OCI-LY1 (cell line): ENCODE measurements at regions not wholly inside any gene's neighbourhood (a gene's known extent, or its start where the extent isn't known, plus 50 kb on each side); places are given as distances from the start of the nearest gene placed in this dataset.
"Not testable (repeated sequence)": the region's sequence is repeated elsewhere in the genome, so short reads cannot be mapped to it uniquely, and the experiment has no call there.

Experiments
- EZH2 ChIP-seq: fragments of 200-600 bp; sonication (generic), shearing (Covaris generic); IDR thresholded peaks from 2 replicates; pipeline ENCODE4 v1.8.0; 2017; ENCODE audit warnings: borderline replicate concordance, mixed run types, mild to moderate bottlenecking, antibody characterized with exemption, low read length, moderate library complexity, mixed read lengths
- TF ChIP-seq, protein P1 (sequence below): fragments of 200-600 bp; sonication (generic), shearing (Covaris generic); IDR thresholded peaks from 2 replicates; pipeline ENCODE4 v1.5.1; 2017; ENCODE audit warnings: mild to moderate bottlenecking, antibody characterized with exemption, low read length, moderate library complexity, mixed read lengths

DNA sequence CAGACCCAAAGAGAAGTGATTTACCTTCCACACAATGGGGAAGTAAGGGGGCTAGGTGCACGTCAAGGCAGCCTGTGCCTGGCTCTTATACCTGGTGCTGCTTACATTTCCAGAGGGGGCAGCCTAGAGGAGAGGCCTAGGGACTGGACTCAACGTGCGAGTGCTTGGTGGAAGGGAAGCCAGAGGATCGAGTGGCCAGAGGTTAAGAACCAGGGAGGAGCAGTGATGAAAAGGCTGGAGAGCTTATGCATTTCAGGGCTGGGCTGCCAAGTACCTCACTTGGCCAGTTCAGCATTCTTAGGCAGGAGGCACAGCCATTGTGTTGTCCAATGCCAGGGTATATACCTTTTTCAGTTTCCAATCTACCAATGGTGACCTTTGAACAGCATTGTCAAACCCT lies 77.4 kb downstream of the LAT start:
- TF ChIP-seq, protein P1, sequence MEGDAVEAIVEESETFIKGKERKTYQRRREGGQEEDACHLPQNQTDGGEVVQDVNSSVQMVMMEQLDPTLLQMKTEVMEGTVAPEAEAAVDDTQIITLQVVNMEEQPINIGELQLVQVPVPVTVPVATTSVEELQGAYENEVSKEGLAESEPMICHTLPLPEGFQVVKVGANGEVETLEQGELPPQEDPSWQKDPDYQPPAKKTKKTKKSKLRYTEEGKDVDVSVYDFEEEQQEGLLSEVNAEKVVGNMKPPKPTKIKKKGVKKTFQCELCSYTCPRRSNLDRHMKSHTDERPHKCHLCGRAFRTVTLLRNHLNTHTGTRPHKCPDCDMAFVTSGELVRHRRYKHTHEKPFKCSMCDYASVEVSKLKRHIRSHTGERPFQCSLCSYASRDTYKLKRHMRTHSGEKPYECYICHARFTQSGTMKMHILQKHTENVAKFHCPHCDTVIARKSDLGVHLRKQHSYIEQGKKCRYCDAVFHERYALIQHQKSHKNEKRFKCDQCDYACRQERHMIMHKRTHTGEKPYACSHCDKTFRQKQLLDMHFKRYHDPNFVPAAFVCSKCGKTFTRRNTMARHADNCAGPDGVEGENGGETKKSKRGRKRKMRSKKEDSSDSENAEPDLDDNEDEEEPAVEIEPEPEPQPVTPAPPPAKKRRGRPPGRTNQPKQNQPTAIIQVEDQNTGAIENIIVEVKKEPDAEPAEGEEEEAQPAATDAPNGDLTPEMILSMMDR, result not testable (repeated sequence)
- TF ChIP-seq EZH2, result not testable (repeated sequence)
